ENCODE measurements at regions not wholly inside any gene's neighbourhood (a gene's known extent, or its start where the extent isn't known, plus 50 kb on each side); places are given as distances from the start of the nearest gene placed in this dataset.
A peak's percentile ranks its signal among the peaks of the same experiment; 100 is the strongest.

- WGBS, 2 donors = 37 to 38% methylated on average over 4 of the region's 4 CpGs
- H3K27ac ChIP-seq = no peak overlapping the region
- no peaks in the 10 kb centered on the region for H3K27me3 ChIP-seq
- H3K36me3 ChIP-seq (ENCODE audit: low read depth, missing control alignments) = no peaks in the 10 kb centered on the region
- TF ChIP-seq POLR2A (IDR thresholded peaks at IDR 0.05) (no peak), CTCF (IDR thresholded peaks at IDR 0.05) (peak; percentile 24 to 48 (median 25))
- no peak overlapping the region for H3K4me3 ChIP-seq
- no peaks in the 10 kb centered on the region for H3K4me1 ChIP-seq
- DNase-seq = no peak
- no peaks in the 10 kb centered on the region for H3K9me3 ChIP-seq
- intact Hi-C loops (cut with DNase I; ENCODE audit: low total_unique reads) = no loop called here
Measured at GRCh38 chr3:191051037-191051436, 148.0 kb upstream of the OSTN start.

DNA sequence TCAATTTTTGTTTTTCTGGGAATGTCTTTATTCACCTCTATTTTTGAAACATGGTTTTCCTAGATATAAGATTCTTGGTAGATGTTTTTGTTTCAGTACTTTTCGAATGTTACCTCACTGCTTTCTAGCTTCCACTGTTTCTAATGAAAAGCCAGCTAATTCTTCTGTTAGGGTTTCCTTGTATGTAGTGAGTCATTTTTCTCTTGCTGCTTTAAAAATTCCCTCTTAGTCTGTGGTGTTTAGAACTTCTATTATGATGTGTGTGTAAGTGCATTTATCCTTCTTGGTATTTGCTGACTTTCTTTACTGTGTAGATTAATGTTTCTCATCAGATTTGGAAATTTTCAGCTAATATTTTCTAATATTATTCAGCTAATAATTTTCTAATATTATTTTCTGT is 151.1 kb upstream of the OSTN start:
- WGBS, 2 donors = 87 to 97% methylated on average over 1 of the region's 1 CpG
- no peaks in the 10 kb centered on the region for H3K9me3 ChIP-seq
- DNase-seq = no peak
- no peak overlapping the region for H3K27ac ChIP-seq
- no peak for TF ChIP-seq POLR2A (IDR thresholded peaks at IDR 0.05)
- TF ChIP-seq CTCF (IDR thresholded peaks at IDR 0.05) = no peak
- no peak overlapping the region for H3K4me3 ChIP-seq
- H3K27me3 ChIP-seq = no peaks in the 10 kb centered on the region
- no peaks in the 10 kb centered on the region for H3K36me3 ChIP-seq (ENCODE audit: low read depth, missing control alignments)
- no peaks in the 10 kb centered on the region for H3K4me1 ChIP-seq
- intact Hi-C loops (cut with DNase I; ENCODE audit: low total_unique reads) = no loop called here

DNA sequence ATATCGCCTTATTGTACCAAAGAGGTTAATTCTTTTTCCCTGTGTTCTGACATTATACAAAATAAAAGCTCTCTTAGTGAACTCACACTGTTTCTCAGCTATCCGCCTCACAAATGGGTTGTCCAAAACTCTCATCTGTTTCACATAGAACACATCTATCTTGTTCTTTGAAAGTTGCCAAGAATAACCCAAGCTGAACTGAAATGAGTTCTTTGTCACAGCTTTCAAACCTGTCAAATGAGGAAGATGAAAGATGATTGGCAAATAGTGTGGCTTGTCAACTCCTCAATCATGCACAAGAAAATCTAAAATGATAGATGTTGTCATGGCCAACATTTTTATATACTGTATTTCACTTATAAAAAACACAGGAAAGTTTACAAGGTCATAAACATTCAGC is 168.1 kb upstream of the OSTN start:
- H3K27me3 ChIP-seq = no peaks in the 10 kb centered on the region
- no peaks in the 10 kb centered on the region for H3K36me3 ChIP-seq (ENCODE audit: low read depth, missing control alignments)
- WGBS, 2 donors = 88 to 90% methylated on average over 2 of the region's 2 CpGs
- TF ChIP-seq POLR2A (IDR thresholded peaks at IDR 0.05) (no peak), CTCF (IDR thresholded peaks at IDR 0.05) (no peak)
- H3K4me1 ChIP-seq = no peaks in the 10 kb centered on the region
- H3K4me3 ChIP-seq = no peak overlapping the region
- H3K27ac ChIP-seq = no peak overlapping the region
- DNase-seq = no peak
- intact Hi-C loops (cut with DNase I; ENCODE audit: low total_unique reads) = no loop called here
- no peaks in the 10 kb centered on the region for H3K9me3 ChIP-seq

DNA sequence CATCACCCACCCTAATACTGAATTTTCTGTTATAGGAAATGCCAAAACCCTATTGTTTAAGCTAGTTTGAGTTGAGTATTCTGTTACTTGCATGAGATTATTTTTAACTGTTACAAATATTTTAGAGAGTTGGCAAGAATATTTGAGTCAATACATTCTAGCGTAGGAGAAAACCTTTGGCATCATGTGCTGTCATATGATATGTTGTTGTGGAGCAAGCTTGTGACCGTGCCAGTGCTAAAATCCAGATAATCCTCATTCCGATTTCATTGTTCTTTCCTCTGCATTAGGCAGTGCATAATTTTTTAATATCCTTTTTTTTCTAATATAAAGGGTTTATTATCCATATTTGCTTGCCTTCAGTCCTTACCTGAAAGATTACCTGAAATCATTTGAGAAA is 168.0 kb upstream of the GMNC start:
- no peak overlapping the region for H3K4me3 ChIP-seq
- H3K27me3 ChIP-seq = no peaks in the 10 kb centered on the region
- no peaks in the 10 kb centered on the region for H3K36me3 ChIP-seq (ENCODE audit: low read depth, missing control alignments)
- H3K4me1 ChIP-seq = no peaks in the 10 kb centered on the region
- no peak overlapping the region for H3K27ac ChIP-seq
- no peak for DNase-seq
- H3K9me3 ChIP-seq = no peaks in the 10 kb centered on the region
- WGBS, 2 donors = 57 to 66% methylated on average over 3 of the region's 3 CpGs
- intact Hi-C loops (cut with DNase I; ENCODE audit: low total_unique reads) = no loop called here
- no peak for TF ChIP-seq POLR2A (IDR thresholded peaks at IDR 0.05)
- TF ChIP-seq CTCF (IDR thresholded peaks at IDR 0.05) = no peak

- TF ChIP-seq POLR2A (IDR thresholded peaks at IDR 0.05) (no peak), CTCF (IDR thresholded peaks at IDR 0.05) (no peak)
- Histone ChIP-seq H3K4me3 (no peak overlapping the region), H3K4me1 (no peaks in the 10 kb centered on the region), H3K36me3 (ENCODE audit: low read depth, missing control alignments) (no peaks in the 10 kb centered on the region), H3K9me3 (no peaks in the 10 kb centered on the region), H3K27ac (no peak overlapping the region), H3K27me3 (no peaks in the 10 kb centered on the region)
- WGBS, 2 donors = 76 to 87% methylated on average over 1 of the region's 1 CpG
- intact Hi-C loops (cut with DNase I; ENCODE audit: low total_unique reads) = no loop called here
- no peak for DNase-seq
Measured at GRCh38 chr3:191026746-191027145, 164.3 kb upstream of the GMNC start.
